ENCODE measurements at regions not wholly inside any gene's neighbourhood (a gene's known extent, or its start where the extent isn't known, plus 50 kb on each side); places are given as distances from the start of the nearest gene placed in this dataset.

- no peak for FAIRE-seq
Measured at GRCh38 chr1:106620521-106620954, 435.9 kb upstream of the PRMT6 start.

- no peak for FAIRE-seq
Measured at GRCh38 chr1:106621853-106622252, 434.6 kb upstream of the PRMT6 start.

GRCh38 chr1:106637566-106637965 lies 418.9 kb upstream of the PRMT6 start:
- FAIRE-seq: no peak

- FAIRE-seq: no peak
Measured at GRCh38 chr1:106646261-106646784, 410.2 kb upstream of the PRMT6 start.

GRCh38 chr1:106646816-106647215 lies 409.7 kb upstream of the PRMT6 start:
- FAIRE-seq: no peak

- FAIRE-seq: no peak
Measured at GRCh38 chr1:106651028-106651762, 405.3 kb upstream of the PRMT6 start.

GRCh38 chr1:106659490-106660244 lies 396.8 kb upstream of the PRMT6 start:
- FAIRE-seq: no peak

- FAIRE-seq: no peak
Measured at GRCh38 chr1:106675558-106675957, 380.9 kb upstream of the PRMT6 start.

GRCh38 chr1:106676021-106676420 lies 380.5 kb upstream of the PRMT6 start:
- no peak for FAIRE-seq

- no peak for FAIRE-seq
Measured at GRCh38 chr1:106677181-106677580, 379.3 kb upstream of the PRMT6 start.

GRCh38 chr1:106677721-106678120 lies 378.8 kb upstream of the PRMT6 start:
- no peak for FAIRE-seq

- FAIRE-seq: no peak
Measured at GRCh38 chr1:106678279-106679050, 378.0 kb upstream of the PRMT6 start.

GRCh38 chr1:106680216-106680615 lies 376.3 kb upstream of the PRMT6 start:
- FAIRE-seq: no peak

GRCh38 chr1:106680776-106681344 lies 375.6 kb upstream of the PRMT6 start:
- no peak for FAIRE-seq

GRCh38 chr1:106681939-106682522 lies 374.4 kb upstream of the PRMT6 start:
- FAIRE-seq: no peak

- no peak for FAIRE-seq
Measured at GRCh38 chr1:106688446-106688845, 368.0 kb upstream of the PRMT6 start.

- FAIRE-seq: no peak
Measured at GRCh38 chr1:106698660-106699059, 357.8 kb upstream of the PRMT6 start.

- FAIRE-seq: no peak
Measured at GRCh38 chr1:106699433-106699832, 357.0 kb upstream of the PRMT6 start.

- no peak for FAIRE-seq
Measured at GRCh38 chr1:106700211-106700610, 356.3 kb upstream of the PRMT6 start.

- no peak for FAIRE-seq
Measured at GRCh38 chr1:106705971-106706370, 350.5 kb upstream of the PRMT6 start.

GRCh38 chr1:106717591-106717990 lies 338.9 kb upstream of the PRMT6 start:
- FAIRE-seq: no peak

GRCh38 chr1:106721790-106722189 lies 334.7 kb upstream of the PRMT6 start:
- no peak for FAIRE-seq

GRCh38 chr1:106722466-106722865 lies 334.0 kb upstream of the PRMT6 start:
- no peak for FAIRE-seq
